ENCODE measurements at regions not wholly inside any gene's neighbourhood (a gene's known extent, or its start where the extent isn't known, plus 50 kb on each side); places are given as distances from the start of the nearest gene placed in this dataset.

- no peak for DNase-seq
Measured at GRCh38 chr2:37425408-37425807, 81.0 kb downstream of the QPCT start.

DNA sequence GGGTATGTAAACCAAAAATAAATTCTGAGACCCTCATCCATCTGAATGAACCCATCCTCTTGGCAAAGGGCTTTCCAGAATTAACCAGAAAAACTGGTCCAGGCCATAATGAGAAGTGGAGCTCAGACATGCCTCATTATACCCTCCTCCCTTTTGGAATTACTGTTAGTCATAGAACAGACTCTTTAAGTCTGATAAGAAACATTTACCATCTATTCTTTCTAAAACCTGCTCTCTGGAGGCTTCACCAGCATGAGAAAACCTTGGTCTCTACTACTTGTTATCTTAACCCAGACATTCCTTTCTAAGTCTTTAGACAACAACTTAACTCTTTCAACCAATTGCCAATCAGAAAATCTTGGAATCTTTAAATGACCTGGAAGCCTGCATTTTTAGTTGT lies 82.8 kb downstream of the QPCT start:
- DNase-seq = no peak

DNA sequence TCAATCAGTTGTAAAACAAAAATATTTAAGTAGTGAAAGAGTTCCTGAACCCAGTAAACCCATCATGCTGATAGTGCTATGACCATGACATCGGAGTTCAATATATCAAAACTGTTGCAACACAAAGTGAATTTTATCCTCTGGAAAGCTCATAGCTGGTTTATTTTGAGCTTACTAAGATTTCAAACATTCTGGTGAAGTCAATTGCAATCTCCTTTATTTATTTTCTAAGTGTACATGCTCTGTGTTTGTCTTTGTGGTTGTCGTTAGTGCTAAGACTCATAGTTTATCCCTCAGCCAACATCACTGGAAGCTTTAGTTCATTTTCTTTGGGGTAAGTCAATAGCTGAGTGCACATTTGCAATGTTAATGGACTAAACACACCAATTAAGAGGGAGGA lies 91.9 kb downstream of the QPCT start:
- no peak for DNase-seq

DNA sequence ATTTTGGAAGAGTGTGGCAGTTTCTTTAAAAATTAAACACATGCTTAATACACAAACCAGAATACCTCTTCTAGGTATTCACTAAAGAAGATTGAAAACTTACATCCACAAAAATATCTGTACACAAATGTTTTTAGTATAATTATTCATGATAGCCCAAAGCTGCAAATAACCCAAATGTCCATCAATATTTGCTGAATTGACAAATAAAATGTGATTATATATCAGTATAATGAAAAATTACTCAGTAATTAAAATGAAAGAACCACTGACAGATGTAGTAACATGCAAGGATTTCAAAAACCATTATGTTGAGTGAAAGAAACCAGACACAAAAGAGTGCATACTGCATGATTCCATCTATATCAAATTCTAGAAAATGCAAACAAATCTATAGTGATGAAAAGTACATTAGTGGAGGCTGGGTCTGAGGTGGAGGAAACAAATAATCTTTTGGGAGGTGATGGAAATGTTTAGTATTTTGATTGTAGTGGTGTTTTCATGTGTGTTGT lies 94.8 kb downstream of the QPCT start:
- no peak for DNase-seq

GRCh38 chr2:37441055-37441454 lies 96.6 kb downstream of the QPCT start:
- no peak for DNase-seq

DNA sequence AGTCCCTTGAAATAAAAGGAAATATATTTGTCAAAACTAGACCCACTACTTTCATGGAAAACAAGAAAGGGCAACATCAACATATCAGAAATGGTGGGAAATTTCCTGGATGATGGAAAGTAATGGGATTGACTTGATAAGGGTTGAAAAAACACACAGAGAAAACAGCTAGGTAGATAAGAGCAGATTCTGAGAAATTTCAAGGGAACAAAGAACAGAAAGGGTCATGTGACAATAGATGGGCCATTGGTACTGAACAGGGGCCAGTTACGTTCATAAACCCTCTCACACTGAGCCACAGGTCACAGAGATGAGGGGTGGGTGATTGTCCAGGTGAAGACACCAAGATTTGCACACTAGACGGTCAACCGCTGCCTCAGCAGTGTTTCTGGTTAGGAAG lies 98.7 kb downstream of the QPCT start:
- no peak for DNase-seq

- DNase-seq = no peak
Measured at GRCh38 chr2:37447446-37447845, 103.0 kb downstream of the QPCT start.

DNA sequence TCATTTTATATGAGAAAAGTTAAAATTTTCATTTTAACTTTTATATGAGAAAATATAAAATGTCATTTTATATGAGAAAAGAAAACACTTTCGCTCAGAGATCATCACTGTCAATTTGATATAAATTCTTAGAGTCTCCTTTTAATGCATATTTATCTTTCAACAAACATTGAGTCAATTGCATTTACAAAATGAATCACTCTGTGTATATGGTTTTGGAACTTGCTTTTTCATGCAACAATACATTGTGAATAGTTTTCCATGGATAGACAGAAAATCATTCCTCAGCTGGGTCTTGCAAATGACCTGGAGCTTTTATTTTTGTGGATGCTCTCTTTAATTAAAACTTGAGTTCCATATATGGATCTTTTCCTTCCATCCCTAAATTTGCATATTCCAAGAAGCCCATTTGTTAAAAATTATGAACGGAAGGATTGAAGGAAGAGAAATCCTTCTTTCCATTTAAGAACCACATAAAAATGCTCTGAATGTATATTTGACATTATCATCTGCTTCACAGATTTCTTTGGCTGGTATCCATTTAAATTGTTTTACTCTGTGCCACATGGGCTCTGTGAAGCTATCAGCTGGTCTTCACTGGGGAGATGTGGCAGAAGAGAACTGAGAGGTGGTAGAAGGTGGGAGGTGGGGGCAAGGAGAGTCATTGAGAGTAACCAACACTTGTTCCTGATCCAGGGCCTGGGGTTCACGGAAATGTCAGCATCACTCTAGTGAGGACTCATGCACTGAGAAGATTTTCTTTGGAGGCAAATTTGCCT lies 104.1 kb downstream of the QPCT start:
- DNase-seq = no peak

DNA sequence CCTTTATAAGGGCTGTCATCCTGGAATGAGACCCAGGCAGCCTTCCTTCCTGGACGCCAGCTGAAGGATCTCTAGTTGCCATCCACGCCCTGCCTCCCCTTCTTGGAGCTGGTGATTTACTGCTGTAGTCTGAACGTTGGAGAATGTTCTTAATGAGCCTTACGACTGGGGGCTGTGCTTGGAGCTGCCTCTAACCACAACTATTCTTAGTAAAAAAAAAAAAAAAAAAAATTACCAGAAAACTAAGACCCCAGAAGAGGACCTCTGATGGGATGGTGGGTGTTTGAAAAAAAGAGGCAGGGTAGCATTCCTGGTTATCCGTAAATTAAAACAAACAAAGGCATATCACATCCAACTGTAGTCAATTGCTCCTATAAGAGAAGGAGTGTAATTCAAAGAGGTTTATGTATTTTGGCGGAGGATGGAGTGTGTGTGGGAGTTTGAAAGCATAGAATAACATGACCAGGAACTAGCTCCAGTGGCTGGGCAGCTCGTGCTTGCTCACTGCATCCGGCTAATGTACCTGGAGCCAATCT lies 105.4 kb downstream of the QPCT start:
- DNase-seq = peak in 2 of 3 donors; percentile 23 to 45

DNA sequence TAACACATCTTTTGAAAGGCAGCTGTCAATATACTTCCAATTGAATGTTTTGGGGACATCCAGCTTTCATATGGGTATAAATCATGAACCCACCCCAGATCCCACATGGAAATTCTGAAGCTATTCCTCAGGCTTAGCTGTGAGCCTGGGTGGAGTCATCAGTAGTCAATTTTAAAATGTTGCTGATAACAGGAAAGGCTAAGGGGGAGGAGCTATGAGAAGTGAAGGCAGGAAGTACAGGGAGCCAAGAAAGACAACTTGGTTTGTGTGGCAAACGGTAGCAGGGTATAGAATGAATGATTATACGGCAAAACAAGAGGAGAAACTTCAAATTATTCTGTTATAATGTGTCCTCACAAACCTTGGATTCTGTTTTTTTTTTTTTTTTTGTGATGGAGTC lies 108.6 kb downstream of the QPCT start:
- no peak for DNase-seq

GRCh38 chr2:37454851-37455762 lies 110.7 kb downstream of the QPCT start:
- peak in 2 of 3 donors; percentile 40 to 51 for DNase-seq

DNA sequence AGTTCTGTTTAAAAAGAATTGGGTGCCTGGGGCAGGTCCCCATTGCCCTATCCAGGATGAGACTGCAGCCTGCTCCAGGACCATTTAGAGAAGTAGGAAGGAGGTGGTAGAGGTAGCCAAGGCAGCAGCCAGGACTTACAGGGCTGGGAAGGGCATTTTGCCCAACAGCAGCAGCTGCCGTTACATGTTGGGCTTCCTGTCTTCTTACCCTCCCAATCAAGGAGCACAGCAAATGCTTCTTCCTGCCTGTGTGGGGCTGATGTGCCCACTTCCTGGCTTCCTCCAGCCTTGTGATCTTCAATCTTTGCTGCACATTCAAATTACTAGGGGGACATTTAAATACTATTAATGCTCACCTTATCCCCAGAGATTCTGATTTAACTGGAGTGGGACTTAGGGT lies 112.0 kb downstream of the QPCT start:
- peak in 1 of 3 donors; percentile 19 for DNase-seq

- DNase-seq = peak in 1 of 3 donors; percentile 22
Measured at GRCh38 chr2:37457401-37457901, 113.0 kb downstream of the QPCT start.

GRCh38 chr2:37458133-37458532 lies 113.7 kb downstream of the QPCT start:
- no peak for DNase-seq

GRCh38 chr2:37459095-37459981 lies 114.9 kb downstream of the QPCT start:
- DNase-seq = peak in 2 of 3 donors; percentile 23 to 83

DNA sequence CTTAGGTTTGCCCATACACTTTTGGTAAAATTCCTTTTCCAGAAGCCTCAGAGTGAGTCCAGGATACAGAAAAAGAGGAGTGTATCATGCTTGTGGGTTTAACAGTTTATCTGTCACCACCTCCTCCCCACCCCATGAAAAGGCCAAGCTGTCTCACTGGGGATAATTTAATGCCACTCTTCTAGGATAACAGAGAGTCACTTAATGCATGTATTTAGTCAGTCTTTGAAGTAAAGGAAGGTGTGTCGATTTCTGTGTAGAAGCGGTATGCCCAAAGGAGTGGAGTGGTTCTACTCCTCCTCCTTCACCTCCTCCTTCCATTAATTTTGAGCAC lies 116.4 kb downstream of the QPCT start:
- no peak for DNase-seq

DNA sequence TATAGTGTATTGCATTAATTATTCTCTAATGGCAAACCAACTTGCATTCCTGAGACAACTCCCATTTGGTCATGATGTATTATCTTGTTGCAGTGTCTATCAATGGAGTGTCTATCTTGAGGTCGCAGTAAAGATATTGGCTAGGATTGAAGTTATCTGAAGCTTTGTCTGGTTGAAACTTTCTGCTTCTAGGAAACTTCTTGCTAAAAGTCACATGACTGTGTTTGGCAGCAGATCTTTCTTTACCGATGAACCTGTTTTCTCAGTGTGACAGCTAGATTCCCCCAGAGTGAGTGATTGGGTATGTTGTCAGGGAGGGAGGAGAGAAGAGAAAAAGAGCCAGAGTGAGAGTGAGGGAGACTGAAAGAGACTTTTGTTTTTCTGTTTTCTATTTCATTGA lies 119.6 kb downstream of the QPCT start:
- DNase-seq = no peak

DNA sequence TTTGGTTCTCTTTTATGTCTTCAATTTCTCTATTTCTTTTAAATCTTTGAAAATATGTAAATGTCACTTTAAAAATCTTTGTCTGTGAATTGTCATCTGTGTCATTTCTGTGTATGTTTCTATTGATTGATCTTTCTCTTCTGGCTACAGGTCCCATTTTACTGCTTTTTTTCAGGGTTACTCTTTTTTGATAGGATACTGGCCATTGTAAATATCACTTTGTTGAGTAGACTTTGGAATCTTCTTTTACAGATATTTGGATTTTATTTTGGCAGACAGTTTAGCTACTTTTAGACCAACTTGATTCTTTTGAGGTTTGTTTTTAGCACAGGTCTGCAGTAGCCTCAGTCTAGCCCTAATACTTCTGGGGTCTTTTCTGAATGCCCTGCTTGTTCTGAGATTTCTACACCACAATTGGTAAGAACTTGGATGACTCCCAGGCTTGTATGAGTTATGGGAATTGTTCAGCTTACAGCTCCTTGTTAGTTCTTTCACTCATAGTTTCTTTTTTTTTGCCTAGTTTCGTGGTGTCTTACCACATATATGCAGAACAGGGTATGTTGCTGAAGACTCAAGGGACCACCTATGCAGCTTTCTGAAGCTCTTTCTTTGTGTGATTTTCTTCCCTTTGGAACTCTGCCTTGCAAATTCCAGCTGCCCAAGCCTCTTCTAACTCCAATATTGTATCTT lies 122.2 kb downstream of the QPCT start:
- DNase-seq = peak in 1 of 3 donors; percentile 23

DNA sequence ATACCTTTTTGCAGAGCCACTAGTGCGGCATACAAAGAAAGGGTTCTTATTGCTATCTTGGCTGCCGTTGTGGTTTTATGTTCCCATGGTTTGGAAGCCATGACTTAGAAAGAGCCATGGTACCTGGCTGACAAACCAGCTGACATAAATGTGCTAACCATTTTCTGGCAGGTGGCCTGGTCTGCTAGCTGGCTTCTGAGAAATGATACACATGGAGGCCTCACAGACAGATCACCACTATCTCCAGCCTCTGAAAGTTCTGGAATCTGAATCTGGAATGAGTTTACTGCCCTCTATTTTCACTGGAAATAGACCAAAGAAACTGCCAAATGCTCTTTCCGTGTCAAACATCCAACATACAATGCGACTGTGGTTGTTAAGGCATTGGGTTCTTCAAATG lies 123.7 kb downstream of the QPCT start:
- peak in 1 of 3 donors; percentile 51 for DNase-seq

- no peak for DNase-seq
Measured at GRCh38 chr2:37469126-37469525, 124.7 kb downstream of the QPCT start.

GRCh38 chr2:37471104-37471503 lies 126.7 kb downstream of the QPCT start:
- DNase-seq = no peak

Data from muscle of back (tissue), 3 donors.